Gastroesophageal sphincter (tissue), 4 donors: ENCODE measurements at regions not wholly inside any gene's neighbourhood (a gene's known extent, or its start where the extent isn't known, plus 50 kb on each side); places are given as distances from the start of the nearest gene placed in this dataset.
"Not testable (repeated sequence)": the region's sequence is repeated elsewhere in the genome, so short reads cannot be mapped to it uniquely, and the experiment has no call there.

Source experiments
- ATAC-seq: fragments of 150-250 bp; one replicate; pipeline ENCODE4 v1.9.1; 2016; ENCODE audit warnings: mild to moderate bottlenecking, moderate library complexity
- H3K27ac ChIP-seq, 4 donors: fragments of 200-600 bp; sonication (generic) in 3 of 4; 1 replicate in 3 of 4; 2 replicates in 1 of 4; pipeline ENCODE4 v1.5.1; 2016 to 2019
- H3K27me3 ChIP-seq: fragments of 200-600 bp; sonication (generic); one replicate; pipeline ENCODE4 v1.5.1; 2019
- H3K36me3 ChIP-seq, 2 donors: fragments of 200-600 bp; sonication (generic); one replicate each; pipeline ENCODE4 v1.5.1; 2019; ENCODE audit warnings: control low read depth in 1 of 2
- H3K4me1 ChIP-seq, 3 donors: fragments of 200-600 bp; sonication (generic); 1 replicate in 2 of 3; 2 replicates in 1 of 3; pipeline ENCODE4 v1.5.1; 2016 to 2019; ENCODE audit warnings: control low read depth in 2 of 3
- H3K4me3 ChIP-seq, 2 donors: fragments of 200-600 bp; sonication (generic); one replicate each; pipeline ENCODE4 v1.5.1; 2019; ENCODE audit warnings: mild to moderate bottlenecking in 1 of 2, moderate library complexity in 1 of 2
- H3K9me3 ChIP-seq, 3 donors: fragments of 200-600 bp; sonication (generic); one replicate each; pipeline ENCODE4 v1.5.1; 2017 to 2019; ENCODE audit warnings: control low read depth in 2 of 3
- EP300 ChIP-seq: sonication (generic); formaldehyde crosslinking; IDR thresholded peaks from one replicate; pipeline ENCODE4 v1.6.1; 2017; ENCODE audit warnings: antibody characterized with exemption, mild to moderate bottlenecking
- POLR2A ChIP-seq, 2 donors: fragments of 450-650 bp; IDR thresholded peaks; one replicate each; pipeline ENCODE4 v1.6.1; 2017; ENCODE audit warnings: antibody characterized with exemption in 2 of 2, mild to moderate bottlenecking in 2 of 2, moderate library complexity in 1 of 2
- POLR2AphosphoS5 ChIP-seq: sonication (generic); formaldehyde crosslinking; IDR thresholded peaks from one replicate; pipeline ENCODE4 v1.6.1; 2017; ENCODE audit warnings: antibody characterized with exemption
- WGBS, 2 donors: methylation state at CpG; one replicate each; pipeline ENCODE4 v1.1.5; 2018; ENCODE audit warnings: low coverage in 1 of 2; 5-methylcytosine and 5-hydroxymethylcytosine counted together
- TF ChIP-seq, protein P1 (sequence below), 4 experiments: fragments of 200-600 bp in 2 of 4; fragments of 450-650 bp in 2 of 4; sonication (generic) in 1 of 4; IDR thresholded peaks; one replicate each; pipeline ENCODE4 v1.5.1; 2017 to 2019; ENCODE audit warnings: antibody characterized with exemption in 4 of 4, mild to moderate bottlenecking in 2 of 4, moderate library complexity in 2 of 4

- no peak for ATAC-seq
- 76 to 77% methylated on average over 2 of the region's 2 CpGs for WGBS, 2 donors
Observed at GRCh38 chr14:87255058-87255457, 737.9 kb downstream of the GALC start.

GRCh38 chr14:87254331-87254874, 738.6 kb downstream of the GALC start:
- Histone ChIP-seq H3K9me3 (no peaks in the 10 kb centered on the region), H3K36me3 (no peaks in the 10 kb centered on the region)
- no peak for ATAC-seq

More at GRCh38 chr14:87255058-87255457, 737.9 kb downstream of the GALC start:
- H3K27ac ChIP-seq = no peak overlapping the region
- H3K36me3 ChIP-seq = no peaks in the 10 kb centered on the region
- no peaks in the 10 kb centered on the region for H3K9me3 ChIP-seq
- no peak overlapping the region for H3K4me3 ChIP-seq
- H3K4me1 ChIP-seq = no peaks in the 10 kb centered on the region
- H3K27me3 ChIP-seq = no peaks in the 10 kb centered on the region
- TF ChIP-seq POLR2A (IDR thresholded peaks at IDR 0.05) = no peak
- TF ChIP-seq EP300 = no peak
- TF ChIP-seq, protein P1, sequence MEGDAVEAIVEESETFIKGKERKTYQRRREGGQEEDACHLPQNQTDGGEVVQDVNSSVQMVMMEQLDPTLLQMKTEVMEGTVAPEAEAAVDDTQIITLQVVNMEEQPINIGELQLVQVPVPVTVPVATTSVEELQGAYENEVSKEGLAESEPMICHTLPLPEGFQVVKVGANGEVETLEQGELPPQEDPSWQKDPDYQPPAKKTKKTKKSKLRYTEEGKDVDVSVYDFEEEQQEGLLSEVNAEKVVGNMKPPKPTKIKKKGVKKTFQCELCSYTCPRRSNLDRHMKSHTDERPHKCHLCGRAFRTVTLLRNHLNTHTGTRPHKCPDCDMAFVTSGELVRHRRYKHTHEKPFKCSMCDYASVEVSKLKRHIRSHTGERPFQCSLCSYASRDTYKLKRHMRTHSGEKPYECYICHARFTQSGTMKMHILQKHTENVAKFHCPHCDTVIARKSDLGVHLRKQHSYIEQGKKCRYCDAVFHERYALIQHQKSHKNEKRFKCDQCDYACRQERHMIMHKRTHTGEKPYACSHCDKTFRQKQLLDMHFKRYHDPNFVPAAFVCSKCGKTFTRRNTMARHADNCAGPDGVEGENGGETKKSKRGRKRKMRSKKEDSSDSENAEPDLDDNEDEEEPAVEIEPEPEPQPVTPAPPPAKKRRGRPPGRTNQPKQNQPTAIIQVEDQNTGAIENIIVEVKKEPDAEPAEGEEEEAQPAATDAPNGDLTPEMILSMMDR (IDR thresholded peaks at IDR 0.05) = no peak
- TF ChIP-seq POLR2AphosphoS5 = no peak

DNA sequence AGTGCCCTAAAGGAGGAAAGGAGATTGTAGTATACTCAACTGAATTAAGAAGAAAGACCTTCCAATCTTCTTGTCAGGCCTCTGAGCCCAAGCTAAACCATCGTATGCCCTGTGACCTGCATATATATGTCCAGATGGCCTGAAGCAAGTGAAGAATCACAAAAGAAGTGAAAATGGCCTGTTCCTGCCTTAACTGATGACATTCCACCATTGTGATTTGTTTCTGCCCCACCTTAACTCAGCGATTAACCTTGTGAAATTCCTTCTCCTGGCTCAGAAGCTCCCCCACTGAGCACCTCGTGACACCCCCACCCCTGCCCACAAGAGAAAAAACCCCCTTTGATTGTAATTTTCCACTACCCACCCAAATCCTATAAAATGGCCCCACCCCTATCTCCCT, 739.2 kb downstream of the GALC start:
- WGBS, 2 donors = 60 to 73% methylated on average over 2 to 3 of the region's 3 CpGs
- not testable (repeated sequence) for ATAC-seq, H3K4me3 ChIP-seq, H3K27ac ChIP-seq, H3K27me3 ChIP-seq, H3K9me3 ChIP-seq, H3K36me3 ChIP-seq, H3K4me1 ChIP-seq

More at GRCh38 chr14:87254331-87254874, 738.6 kb downstream of the GALC start:
- Histone ChIP-seq H3K4me3 (no peak overlapping the region), H3K27ac (no peak overlapping the region), H3K27me3 (no peaks in the 10 kb centered on the region), H3K4me1 (no peaks in the 10 kb centered on the region)
- 60% methylated on average over 4 of the region's 4 CpGs for WGBS, 2 donors
- TF ChIP-seq POLR2AphosphoS5 = no peak
- no peak for TF ChIP-seq POLR2A (IDR thresholded peaks at IDR 0.05)
- TF ChIP-seq, protein P1 (IDR thresholded peaks at IDR 0.05) = no peak
- TF ChIP-seq EP300 = no peak

GRCh38 chr14:87252103-87252502, 740.9 kb downstream of the GALC start:
- Histone ChIP-seq H3K4me1 (no peaks in the 10 kb centered on the region), H3K27me3 (no peaks in the 10 kb centered on the region), H3K9me3 (peaks cover 0 to under 1% (median 0%) of the 10 kb centered on the region in 3 donors), H3K36me3 (no peaks in the 10 kb centered on the region), H3K4me3 (no peak overlapping the region), H3K27ac (no peak overlapping the region)
- TF ChIP-seq, protein P1 (IDR thresholded peaks at IDR 0.05) = no peak
- TF ChIP-seq POLR2A (IDR thresholded peaks at IDR 0.05) (no peak), EP300 (no peak), POLR2AphosphoS5 (no peak)
- WGBS, 2 donors = 73 to 75% methylated on average over 2 to 4 of the region's 5 CpGs
- ATAC-seq = no peak

DNA sequence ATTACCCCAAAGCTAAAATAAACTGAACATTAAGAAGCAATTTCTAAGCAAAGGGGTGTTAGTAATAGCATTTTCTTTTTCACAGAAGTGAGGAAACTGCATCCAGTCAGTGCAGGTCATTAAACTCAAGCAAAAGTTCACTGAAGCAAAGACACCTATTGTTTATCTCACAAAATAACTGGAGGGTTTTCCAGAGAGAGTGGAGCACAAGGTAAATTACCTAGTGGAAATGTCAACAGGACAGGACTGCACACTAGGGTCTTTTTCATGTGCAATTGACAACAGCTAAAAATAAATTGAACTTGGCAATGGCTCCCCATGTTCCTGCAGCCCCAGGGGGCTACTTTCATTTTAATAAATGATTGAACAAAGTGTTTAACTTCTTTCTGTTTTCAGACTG, 742.0 kb downstream of the GALC start:
- Histone ChIP-seq H3K9me3 (peaks cover 0 to 5% (median 0%) of the 10 kb centered on the region in 3 donors), H3K36me3 (no peaks in the 10 kb centered on the region), H3K4me1 (no peaks in the 10 kb centered on the region), H3K4me3 (no peak overlapping the region), H3K27ac (no peak overlapping the region), H3K27me3 (no peaks in the 10 kb centered on the region)
- no peak for TF ChIP-seq POLR2AphosphoS5
- no peak for TF ChIP-seq POLR2A (IDR thresholded peaks at IDR 0.05)
- TF ChIP-seq, protein P1 (IDR thresholded peaks at IDR 0.05) = no peak
- no peak for TF ChIP-seq EP300
- ATAC-seq = no peak
